H1 (cell line): ENCODE measurements at regions not wholly inside any gene's neighbourhood (a gene's known extent, or its start where the extent isn't known, plus 50 kb on each side); places are given as distances from the start of the nearest gene placed in this dataset.

Experiments
- BCL11A ChIP-seq, 2 experiments: IDR thresholded peaks; one replicate each; pipeline ENCODE4 v1.6.1; 2011; ENCODE audit warnings: low read depth in 2 of 2, low read length in 2 of 2, mild to moderate bottlenecking in 2 of 2
- CTCF ChIP-seq, 3 experiments: IDR thresholded peaks; 1 replicate in 2 of 3; 2 replicates in 1 of 3; pipeline versions ENCODE4 v1.5.1 to v1.6.1; 2011; ENCODE audit warnings: low read length in 3 of 3, mild to moderate bottlenecking in 3 of 3, inconsistent platforms in 2 of 3, low read depth in 1 of 3, moderate library complexity in 1 of 3; ENCODE audit not compliant: insufficient read depth in 1 of 3; ENCODE audit errors: control extremely low read depth in 1 of 3
- GABPA ChIP-seq: IDR thresholded peaks from 2 replicates; pipeline ENCODE4 v1.6.1; 2011; ENCODE audit warnings: mild to moderate bottlenecking, low read length, moderate library complexity, borderline replicate concordance; ENCODE audit not compliant: insufficient read depth
- POLR2A ChIP-seq, 2 experiments: IDR thresholded peaks; 1 replicate in 1 of 2; 2 replicates in 1 of 2; pipeline ENCODE4 v1.6.1; 2011; ENCODE audit warnings: low read depth in 2 of 2, low read length in 2 of 2, mild to moderate bottlenecking in 2 of 2; ENCODE audit errors: control extremely low read depth in 1 of 2
- RNF2 ChIP-seq: fragments of 200-900, 300-1000 bp; sonication (generic); IDR thresholded peaks from 2 replicates; pipeline ENCODE4 v1.7.1; 2016; ENCODE audit warnings: borderline replicate concordance, low read depth, mild to moderate bottlenecking, antibody characterized with exemption, low read length; ENCODE audit not compliant: poor library complexity, severe bottlenecking; ENCODE audit errors: missing control alignments
- TAF7 ChIP-seq: optimal IDR thresholded peaks from 2 replicates; pipeline ENCODE3; 2011; ENCODE audit warnings: low read depth, mild to moderate bottlenecking, inconsistent platforms, low read length, moderate library complexity, borderline replicate concordance
- TF ChIP-seq, protein P1 (sequence below): IDR thresholded peaks from 2 replicates; pipeline ENCODE4 v1.6.1; 2011; ENCODE audit warnings: low read depth, mild to moderate bottlenecking, low read length; ENCODE audit not compliant: insufficient read depth

DNA sequence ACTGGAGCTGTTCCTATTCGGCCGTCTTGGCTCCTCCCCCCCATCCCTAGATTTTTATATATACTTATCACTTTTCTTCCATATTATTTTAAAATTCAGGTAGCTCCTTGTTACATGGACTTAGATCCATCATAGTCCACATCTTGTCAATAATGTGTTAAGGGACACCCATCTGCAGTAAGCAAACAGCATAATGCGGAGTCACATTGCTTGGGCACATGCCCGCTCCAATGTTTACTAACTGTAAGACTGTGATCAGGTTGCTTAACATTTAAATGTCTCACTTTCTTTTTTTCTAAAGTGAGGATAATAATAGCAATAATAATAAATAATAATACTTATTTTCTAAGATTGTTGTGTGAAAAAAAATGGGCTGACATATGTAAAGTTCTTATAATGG is 303.2 kb upstream of the SOX14 start:
- no peak for TF ChIP-seq POLR2A (IDR thresholded peaks at IDR 0.05; ENCODE audit: control extremely low read depth in 1 of 2, low read depth in 2 of 2, low read length in 2 of 2)
- no peak for TF ChIP-seq TAF7
- TF ChIP-seq BCL11A (IDR thresholded peaks at IDR 0.05; ENCODE audit: low read depth in 2 of 2, low read length in 2 of 2), result no peak
- no peak for TF ChIP-seq RNF2
- TF ChIP-seq, protein P1, sequence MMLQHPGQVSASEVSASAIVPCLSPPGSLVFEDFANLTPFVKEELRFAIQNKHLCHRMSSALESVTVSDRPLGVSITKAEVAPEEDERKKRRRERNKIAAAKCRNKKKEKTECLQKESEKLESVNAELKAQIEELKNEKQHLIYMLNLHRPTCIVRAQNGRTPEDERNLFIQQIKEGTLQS, result no peak
- no peak for TF ChIP-seq CTCF (IDR thresholded peaks at IDR 0.05; ENCODE audit: control extremely low read depth in 1 of 3, insufficient read depth in 1 of 3, low read depth in 1 of 3, low read length in 3 of 3)
- no peak for TF ChIP-seq GABPA
